ENCODE measurements at regions not wholly inside any gene's neighbourhood (a gene's known extent, or its start where the extent isn't known, plus 50 kb on each side); places are given as distances from the start of the nearest gene placed in this dataset.
"Not testable (repeated sequence)": the region's sequence is repeated elsewhere in the genome, so short reads cannot be mapped to it uniquely, and the experiment has no call there.

GRCh38 chr15:66865622-66866611, 163.9 kb downstream of the SMAD6 start:
- DNase-seq: no peak

GRCh38 chr15:66866656-66867055, 164.6 kb downstream of the SMAD6 start:
- no peak for DNase-seq

- no peak for DNase-seq
Observed at GRCh38 chr15:66868918-66869317, 166.9 kb downstream of the SMAD6 start.

- DNase-seq: no peak
Observed at GRCh38 chr15:66870880-66871388, 168.9 kb downstream of the SMAD6 start.

- DNase-seq: no peak
Observed at GRCh38 chr15:66872405-66872804, 170.4 kb downstream of the SMAD6 start.

GRCh38 chr15:66873331-66873730, 171.3 kb downstream of the SMAD6 start:
- not testable (repeated sequence) for DNase-seq

- no peak for DNase-seq
Observed at GRCh38 chr15:66873856-66874255, 171.8 kb downstream of the SMAD6 start.

- DNase-seq: no peak
Observed at GRCh38 chr15:66875588-66876420, 173.8 kb downstream of the SMAD6 start.

GRCh38 chr15:66876421-66876730, 174.3 kb downstream of the SMAD6 start:
- DNase-seq: no peak

- DNase-seq: no peak
Observed at GRCh38 chr15:66876731-66877476, 174.9 kb downstream of the SMAD6 start.

- no peak for DNase-seq
Observed at GRCh38 chr15:66877477-66878271, 175.6 kb downstream of the SMAD6 start.

- no peak for DNase-seq
Observed at GRCh38 chr15:66878761-66879160, 176.7 kb downstream of the SMAD6 start.

- DNase-seq: no peak
Observed at GRCh38 chr15:66879531-66880368, 177.7 kb downstream of the SMAD6 start.

GRCh38 chr15:66880380-66881155, 178.5 kb downstream of the SMAD6 start:
- no peak for DNase-seq

- no peak for DNase-seq
Observed at GRCh38 chr15:66881173-66881905, 179.3 kb downstream of the SMAD6 start.

- DNase-seq: no peak
Observed at GRCh38 chr15:66882251-66883020, 180.4 kb downstream of the SMAD6 start.

- DNase-seq: no peak
Observed at GRCh38 chr15:66883284-66883911, 181.4 kb downstream of the SMAD6 start.

GRCh38 chr15:66884115-66884622, 181.2 kb upstream of the SMAD3 start:
- no peak for DNase-seq
